HCT116 (cell line): ENCODE measurements at regions not wholly inside any gene's neighbourhood (a gene's known extent, or its start where the extent isn't known, plus 50 kb on each side); places are given as distances from the start of the nearest gene placed in this dataset.

Experiments
- ATAC-seq: fragments of 200-7000 bp; cut with Tn5 transposase; 2 replicates; pipeline ENCODE4 v1.9.1; 2020; ENCODE audit warnings: mild to moderate bottlenecking, moderate library complexity
- BruUV-seq: library from RNA; stranded (reverse); fragments of 400-500 nt; replicated peaks from 2 replicates; lab custom pipeline; 2021; lab: Mats Ljungman, UMichigan
- CTCF ChIA-PET: fragments of 300-600 bp; sonication (Branson Sonifier 250); formaldehyde crosslinking; loops from one replicate; lab custom pipeline; 2021; ENCODE audit warnings: antibody characterized with exemption; lab: Charles Lee
- POLR2A ChIA-PET: fragments of 300-600, 350-600 bp; sonication (Branson Sonifier 250); formaldehyde crosslinking; loops from one replicate; lab custom pipeline; 2021; ENCODE audit warnings: antibody characterized with exemption; lab: Charles Lee
- RAD21 ChIA-PET, 2 experiments: fragments of 300-600 bp; sonication (Branson Sonifier 250); formaldehyde crosslinking; loops; one replicate each; lab custom pipeline; 2023; ENCODE audit warnings: low total read pairs in 2 of 2; ENCODE audit not compliant: uncharacterized antibody in 2 of 2, unreplicated experiment in 2 of 2, low non-redundant PET in 1 of 2; lab: Charles Lee
- DNase-seq: peaks from one replicate; pipeline ENCODE4 v3.0.0-alpha.2; 2010; ENCODE audit warnings: low read depth, low spot score
- H2AFZ ChIP-seq: fragments of 200-600 bp; shearing (Covaris generic), sonication (generic); 2 replicates; pipeline ENCODE4 v1.6.1; 2017; ENCODE audit warnings: low read depth, mixed run types, mixed read lengths, antibody characterized with exemption, low read length; ENCODE audit not compliant: poor library complexity, severe bottlenecking
- H3K27ac ChIP-seq: 2 replicates; pipeline ENCODE4 v1.5.1; 2012; ENCODE audit warnings: low read depth, low read length
- H3K27me3 ChIP-seq: fragments of 200-600 bp; sonication (generic); 2 replicates; pipeline ENCODE4 v1.6.1; 2016; ENCODE audit warnings: mixed run types, low read length, mixed read lengths; ENCODE audit not compliant: insufficient read depth
- H3K36me3 ChIP-seq, 2 experiments: fragments of 200-500 bp in 1 of 2; fragments of 200-600 bp in 1 of 2; sonication (Bioruptor generic) in 1 of 2; sonication (generic) in 1 of 2; 2 replicates each; pipeline versions ENCODE4 v1.5.1 to v1.6.1; 2014 to 2016; ENCODE audit warnings: low read length in 2 of 2, inconsistent platforms in 1 of 2, mixed read lengths in 1 of 2, mixed run types in 1 of 2; ENCODE audit not compliant: insufficient read depth in 2 of 2, control insufficient read depth in 1 of 2
- H3K4me1 ChIP-seq, 2 experiments: fragments of 200-600 bp in 1 of 2; sonication (generic) in 1 of 2; 2 replicates each; pipeline versions ENCODE4 v1.5.1 to v1.6.1; 2012 to 2017; ENCODE audit warnings: low read length in 2 of 2, inconsistent platforms in 1 of 2, mild to moderate bottlenecking in 1 of 2, mixed read lengths in 1 of 2, mixed run types in 1 of 2, moderate library complexity in 1 of 2; ENCODE audit not compliant: insufficient read depth in 2 of 2, control insufficient read depth in 1 of 2
- H3K4me2 ChIP-seq: fragments of 200-600 bp; sonication (generic); 2 replicates; pipeline ENCODE4 v1.6.1; 2017; ENCODE audit warnings: mixed run types, low read length, mixed read lengths
- H3K4me3 ChIP-seq, 2 experiments: fragments of 200-600 bp in 1 of 2; sonication (generic) in 1 of 2; replicated peaks in 1 of 2; 2 replicates each; pipeline ENCODE4 v1.5.1; 2011 to 2016; ENCODE audit warnings: low read length in 2 of 2, control low read depth in 1 of 2, low read depth in 1 of 2, mild to moderate bottlenecking in 1 of 2, mixed read lengths in 1 of 2, mixed run types in 1 of 2
- H3K79me2 ChIP-seq: fragments of 200-600 bp; sonication (generic); 2 replicates; pipeline ENCODE4 v1.6.1; 2017; ENCODE audit warnings: mild to moderate bottlenecking, mixed run types, low read length, moderate library complexity, mixed read lengths; ENCODE audit not compliant: insufficient read depth
- H3K9ac ChIP-seq: fragments of 200-600 bp; sonication (generic); 2 replicates; pipeline ENCODE4 v1.6.1; 2016; ENCODE audit warnings: low read length, mixed read lengths
- H3K9me2 ChIP-seq: fragments of 200-600 bp; sonication (generic), shearing (Covaris generic); 2 replicates; pipeline ENCODE4 v1.6.1; 2017; ENCODE audit warnings: mixed run types, mild to moderate bottlenecking, moderate library complexity; ENCODE audit not compliant: insufficient read depth
- H3K9me3 ChIP-seq, 2 experiments: fragments of 200-500 bp in 1 of 2; fragments of 200-600 bp in 1 of 2; sonication (Bioruptor generic) in 1 of 2; sonication (generic) in 1 of 2; 2 replicates each; pipeline ENCODE4 v1.6.1; 2014 to 2017; ENCODE audit warnings: low read length in 2 of 2, mixed read lengths in 2 of 2, inconsistent platforms in 1 of 2, low read depth in 1 of 2, mild to moderate bottlenecking in 1 of 2, mixed run types in 1 of 2, moderate library complexity in 1 of 2; ENCODE audit not compliant: control insufficient read depth in 1 of 2, insufficient read depth in 1 of 2
- H4K20me1 ChIP-seq: fragments of 200-600 bp; sonication (generic), shearing (Covaris generic); 2 replicates; pipeline ENCODE4 v1.6.1; 2017; ENCODE audit warnings: mixed run types, mild to moderate bottlenecking, moderate library complexity; ENCODE audit not compliant: insufficient read depth
- ATF3 ChIP-seq: IDR thresholded peaks from 2 replicates; pipeline ENCODE4 v1.6.1; 2012
- CBX3 ChIP-seq: IDR thresholded peaks from 2 replicates; pipeline ENCODE4 v1.6.1; 2012; ENCODE audit warnings: low read depth
- CEBPB ChIP-seq: IDR thresholded peaks from 2 replicates; pipeline ENCODE4 v1.6.1; 2012; ENCODE audit warnings: low read depth
- CTCF ChIP-seq, 3 experiments: fragments of 200-600 bp in 1 of 3; sonication (generic) in 1 of 3; IDR thresholded peaks in 2 of 3; conservative IDR thresholded peaks in 1 of 3; 2 replicates each; pipeline ENCODE4 v1.5.1; 2012 to 2017; ENCODE audit warnings: low read depth in 2 of 3, low read length in 2 of 3, antibody characterized with exemption in 1 of 3, borderline replicate concordance in 1 of 3, control low read depth in 1 of 3, mild to moderate bottlenecking in 1 of 3, mixed read lengths in 1 of 3, mixed run types in 1 of 3, moderate library complexity in 1 of 3; ENCODE audit not compliant: insufficient read depth in 1 of 3
- ELF1 ChIP-seq: IDR thresholded peaks from 2 replicates; pipeline ENCODE4 v1.6.1; 2012; ENCODE audit warnings: low read depth, borderline replicate concordance
- EZH2 ChIP-seq: fragments of 200-600 bp; sonication (generic); IDR thresholded peaks from 2 replicates; pipeline ENCODE4 v1.6.1; 2017; ENCODE audit warnings: antibody characterized with exemption, mixed run types
- EZH2phosphoT487 ChIP-seq: fragments of 200-600 bp; IDR thresholded peaks from 2 replicates; pipeline ENCODE4 v1.6.1; 2018; ENCODE audit warnings: antibody characterized with exemption, borderline replicate concordance
- FOSL1 ChIP-seq: IDR thresholded peaks from 2 replicates; pipeline ENCODE4 v1.6.1; 2012; ENCODE audit warnings: low read depth
- JUND ChIP-seq: IDR thresholded peaks from 2 replicates; pipeline ENCODE4 v1.6.1; 2012
- POLR2A ChIP-seq: IDR thresholded peaks from 2 replicates; pipeline ENCODE4 v1.7.0; 2011; ENCODE audit warnings: borderline replicate concordance; ENCODE audit not compliant: insufficient read depth, insufficient read length; ENCODE audit errors: extremely low read depth
- RAD21 ChIP-seq: IDR thresholded peaks from 2 replicates; pipeline ENCODE4 v1.6.1; 2012; ENCODE audit warnings: low read depth, mild to moderate bottlenecking
- SIN3A ChIP-seq: IDR thresholded peaks from 2 replicates; pipeline ENCODE4 v1.6.1; 2012; ENCODE audit warnings: low read depth
- SRF ChIP-seq: IDR thresholded peaks from 2 replicates; pipeline ENCODE4 v1.6.1; 2012; ENCODE audit warnings: low read depth
- TCF7L2 ChIP-seq: IDR thresholded peaks from 2 replicates; pipeline ENCODE4 v1.7.0; 2011; ENCODE audit warnings: borderline replicate concordance, inconsistent platforms; ENCODE audit not compliant: insufficient read depth, insufficient read length; ENCODE audit errors: extremely low read depth
- ZFX ChIP-seq: fragments of 450-650 bp; IDR thresholded peaks from 2 replicates; pipeline ENCODE4 v1.6.1; 2017
- ZNF274 ChIP-seq: fragments of 200-500 bp; sonication (Bioruptor generic); IDR thresholded peaks from 2 replicates; pipeline ENCODE4 v1.6.1; 2014; ENCODE audit warnings: mild to moderate bottlenecking, low read depth, low read length, inconsistent platforms
- intact Hi-C: fragments of 100-400 bp; cut with micrococcal nuclease; formaldehyde crosslinking; loops from 2 replicates; pipeline ENCODE4 v1.10.0; 2022

- TF ChIP-seq SRF, result no peak
Observed at GRCh38 chr2:58339548-58340243, 98.6 kb upstream of the FANCL start (continued).

GRCh38 chr2:58336416-58336815 lies 95.3 kb upstream of the FANCL start:
- no peak overlapping the region for H3K27ac ChIP-seq
- intact Hi-C loops, result no loop called here
- CTCF ChIA-PET, result no interaction called here
- H3K27me3 ChIP-seq, result no peaks in the 10 kb centered on the region
- H3K4me1 ChIP-seq, result no peaks in the 10 kb centered on the region
- H3K36me3 ChIP-seq, result no peaks in the 10 kb centered on the region
- no peaks in the 10 kb centered on the region for H3K9me2 ChIP-seq
- no peak overlapping the region for H3K9ac ChIP-seq
- DNase-seq, result no peak
- H3K4me2 ChIP-seq, result no peak overlapping the region
- H3K79me2 ChIP-seq, result no peaks in the 10 kb centered on the region
- ATAC-seq, result no peak
- H3K9me3 ChIP-seq, result no peaks in the 10 kb centered on the region
- POLR2A ChIA-PET, result no interaction called here
- no peak overlapping the region for H3K4me3 ChIP-seq
- no peaks in the 10 kb centered on the region for H4K20me1 ChIP-seq
- H2AFZ ChIP-seq, result no peak overlapping the region
- TF ChIP-seq ZFX (no peak), ATF3 (no peak), JUND (no peak), EZH2 (no peak), CBX3 (no peak), EZH2phosphoT487 (no peak), SIN3A (no peak), CTCF (IDR thresholded peaks at IDR 0.05 in 2 of 3, conservative IDR thresholded peaks at IDR 0.05 in 1 of 3; ENCODE audit: borderline replicate concordance in 1 of 3, insufficient read depth in 1 of 3, low read depth in 2 of 3, low read length in 2 of 3) (no peak), RAD21 (no peak), FOSL1 (no peak), CEBPB (no peak), ELF1 (no peak), POLR2A (no peak), TCF7L2 (no peak), ZNF274 (no peak)
- no TSS peak for BruUV-seq
- RAD21 ChIA-PET, result no interaction called here
